ENCODE measurements at regions not wholly inside any gene's neighbourhood (a gene's known extent, or its start where the extent isn't known, plus 50 kb on each side); places are given as distances from the start of the nearest gene placed in this dataset.

GRCh38 chr16:51924744-51925143 lies 622.2 kb downstream of the TOX3 start:
- no peak overlapping the region for H3K4me2 ChIP-seq (ENCODE audit: low read length)
- H3K36me3 ChIP-seq (ENCODE audit: control insufficient read depth, insufficient read depth, low read length): no peaks in the 10 kb centered on the region
- no peaks in the 10 kb centered on the region for H3K79me2 ChIP-seq
- TF ChIP-seq CTCF (IDR thresholded peaks at IDR 0.05): no peak
- H2AFZ ChIP-seq: no peak overlapping the region
- H3K9ac ChIP-seq: no peak overlapping the region
- no peak overlapping the region for H3K4me3 ChIP-seq (ENCODE audit: low read depth, low read length)
- H3K27ac ChIP-seq: no peak overlapping the region
- H3K9me3 ChIP-seq (ENCODE audit: control insufficient read depth, low read length): no peaks in the 10 kb centered on the region
- no peaks in the 10 kb centered on the region for H3K4me1 ChIP-seq
- no peaks in the 10 kb centered on the region for H3K27me3 ChIP-seq (ENCODE audit: control insufficient read depth, insufficient read depth, low read length)

DNA sequence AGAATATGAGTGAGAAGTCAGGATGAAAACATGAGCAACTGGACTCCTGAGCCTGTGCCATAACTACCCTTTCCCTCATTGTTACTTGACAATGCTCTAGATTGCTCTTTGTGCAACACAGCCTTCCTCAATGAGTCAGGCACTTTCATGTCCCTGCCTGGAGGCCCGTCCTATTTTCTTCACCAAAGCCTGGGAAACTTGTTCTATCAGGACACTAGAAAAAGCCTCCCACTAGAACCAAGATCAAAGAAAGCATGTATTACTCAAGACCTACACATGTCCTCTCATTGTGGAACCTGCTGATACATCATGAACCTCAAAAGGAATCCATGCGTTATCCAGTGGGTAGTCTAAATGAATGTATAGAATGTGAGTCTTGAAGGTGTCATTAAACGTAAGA lies 624.5 kb downstream of the TOX3 start:
- Histone ChIP-seq H3K4me1 (no peaks in the 10 kb centered on the region), H3K36me3 (ENCODE audit: control insufficient read depth, insufficient read depth, low read length) (no peaks in the 10 kb centered on the region), H3K9ac (no peak overlapping the region), H3K79me2 (no peaks in the 10 kb centered on the region), H3K4me3 (ENCODE audit: low read depth, low read length) (no peak overlapping the region), H2AFZ (no peak overlapping the region), H3K27me3 (ENCODE audit: control insufficient read depth, insufficient read depth, low read length) (no peaks in the 10 kb centered on the region), H3K4me2 (ENCODE audit: low read length) (no peak overlapping the region), H3K27ac (no peak overlapping the region), H3K9me3 (ENCODE audit: control insufficient read depth, low read length) (no peaks in the 10 kb centered on the region)
- TF ChIP-seq CTCF (IDR thresholded peaks at IDR 0.05): no peak

- Histone ChIP-seq H3K79me2 (no peaks in the 10 kb centered on the region), H3K36me3 (ENCODE audit: control insufficient read depth, insufficient read depth, low read length) (no peaks in the 10 kb centered on the region), H3K9ac (no peak overlapping the region), H3K27me3 (ENCODE audit: control insufficient read depth, insufficient read depth, low read length) (no peaks in the 10 kb centered on the region), H3K27ac (no peak overlapping the region), H3K4me2 (ENCODE audit: low read length) (no peak overlapping the region), H3K4me3 (ENCODE audit: low read depth, low read length) (no peak overlapping the region), H3K9me3 (ENCODE audit: control insufficient read depth, low read length) (no peaks in the 10 kb centered on the region), H2AFZ (no peak overlapping the region), H3K4me1 (no peaks in the 10 kb centered on the region)
- TF ChIP-seq CTCF (IDR thresholded peaks at IDR 0.05): no peak
Observed at GRCh38 chr16:51919736-51920135, 627.2 kb downstream of the TOX3 start.

DNA sequence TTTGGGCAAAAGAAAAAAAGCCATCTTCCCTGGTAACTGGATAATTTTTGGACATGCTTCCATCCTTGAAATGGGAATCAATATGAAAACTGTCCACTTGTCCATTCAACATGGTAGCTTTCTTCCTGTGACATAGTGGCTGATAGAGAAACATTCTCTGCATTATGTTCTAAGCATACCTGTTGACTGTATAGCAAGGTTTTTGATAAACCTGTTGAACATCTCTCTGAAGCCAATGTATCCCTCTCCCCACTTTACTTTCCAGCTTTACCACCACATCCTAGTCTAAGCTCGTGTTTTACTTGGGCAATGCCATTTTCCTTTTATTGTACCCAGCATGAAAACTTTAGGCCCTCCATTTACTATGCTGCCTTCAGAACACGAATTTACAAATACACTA lies 630.1 kb downstream of the TOX3 start:
- H3K4me2 ChIP-seq (ENCODE audit: low read length): no peak overlapping the region
- H3K9me3 ChIP-seq (ENCODE audit: control insufficient read depth, low read length): no peaks in the 10 kb centered on the region
- H3K36me3 ChIP-seq (ENCODE audit: control insufficient read depth, insufficient read depth, low read length): no peaks in the 10 kb centered on the region
- no peak for TF ChIP-seq CTCF (IDR thresholded peaks at IDR 0.05)
- no peak overlapping the region for H3K9ac ChIP-seq
- H3K27ac ChIP-seq: no peak overlapping the region
- no peaks in the 10 kb centered on the region for H3K79me2 ChIP-seq
- H3K4me3 ChIP-seq (ENCODE audit: low read depth, low read length): no peak overlapping the region
- no peaks in the 10 kb centered on the region for H3K27me3 ChIP-seq (ENCODE audit: control insufficient read depth, insufficient read depth, low read length)
- H2AFZ ChIP-seq: no peak overlapping the region
- no peaks in the 10 kb centered on the region for H3K4me1 ChIP-seq

DNA sequence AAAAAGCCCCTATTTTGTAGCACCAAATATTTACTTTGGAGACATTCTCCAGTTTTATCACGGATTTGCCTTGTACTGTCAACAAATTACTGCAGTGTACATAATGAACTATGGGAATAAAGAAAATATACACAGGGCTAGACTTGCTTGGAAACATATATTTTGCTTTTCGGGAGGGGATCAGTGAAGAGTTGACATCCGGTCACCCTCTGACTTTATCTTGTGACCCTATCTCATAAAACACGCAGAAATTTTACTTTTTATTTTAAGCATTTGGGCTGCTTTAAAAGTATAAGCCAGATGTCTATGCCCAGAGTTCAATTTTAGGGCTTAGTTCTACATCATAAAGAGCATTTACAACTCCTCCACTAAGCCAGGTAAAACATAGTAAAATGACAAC lies 630.7 kb downstream of the TOX3 start:
- TF ChIP-seq CTCF (IDR thresholded peaks at IDR 0.05): no peak
- Histone ChIP-seq H3K9ac (no peak overlapping the region), H3K4me3 (ENCODE audit: low read depth, low read length) (no peak overlapping the region), H2AFZ (no peak overlapping the region), H3K27ac (no peak overlapping the region), H3K79me2 (no peaks in the 10 kb centered on the region), H3K4me1 (no peaks in the 10 kb centered on the region), H3K9me3 (ENCODE audit: control insufficient read depth, low read length) (no peaks in the 10 kb centered on the region), H3K27me3 (ENCODE audit: control insufficient read depth, insufficient read depth, low read length) (no peaks in the 10 kb centered on the region), H3K4me2 (ENCODE audit: low read length) (no peak overlapping the region), H3K36me3 (ENCODE audit: control insufficient read depth, insufficient read depth, low read length) (no peaks in the 10 kb centered on the region)
